ENCODE measurements at regions not wholly inside any gene's neighbourhood (a gene's known extent, or its start where the extent isn't known, plus 50 kb on each side); places are given as distances from the start of the nearest gene placed in this dataset.
"Not testable (repeated sequence)": the region's sequence is repeated elsewhere in the genome, so short reads cannot be mapped to it uniquely, and the experiment has no call there.

- no peak for TF ChIP-seq CTCF (conservative IDR thresholded peaks at IDR 0.05; ENCODE audit: low read depth, low read length)
- no peak overlapping the region for H3K4me3 ChIP-seq (ENCODE audit: low read depth, low read length)
- DNase-seq (ENCODE audit: low read depth) = no peak
Measured at GRCh38 chr11:42890773-42891172, 421.0 kb upstream of the API5 start.

- TF ChIP-seq CTCF (conservative IDR thresholded peaks at IDR 0.05; ENCODE audit: low read depth, low read length) = no peak
- DNase-seq (ENCODE audit: low read depth) = no peak
- no peak overlapping the region for H3K4me3 ChIP-seq (ENCODE audit: low read depth, low read length)
Measured at GRCh38 chr11:42901084-42901483, 410.7 kb upstream of the API5 start.

GRCh38 chr11:42906226-42906625 lies 405.6 kb upstream of the API5 start:
- no peak for DNase-seq (ENCODE audit: low read depth)

GRCh38 chr11:42913731-42914130 lies 398.1 kb upstream of the API5 start:
- TF ChIP-seq CTCF (conservative IDR thresholded peaks at IDR 0.05; ENCODE audit: low read depth, low read length) = no peak
- no peak overlapping the region for H3K4me3 ChIP-seq (ENCODE audit: low read depth, low read length)
- no peak for DNase-seq (ENCODE audit: low read depth)

More at GRCh38 chr11:42906226-42906625, 405.6 kb upstream of the API5 start:
- H3K4me3 ChIP-seq (ENCODE audit: low read depth, low read length) = no peak overlapping the region
- TF ChIP-seq CTCF (conservative IDR thresholded peaks at IDR 0.05; ENCODE audit: low read depth, low read length) = no peak

GRCh38 chr11:42923651-42924050 lies 388.1 kb upstream of the API5 start:
- no peak overlapping the region for H3K4me3 ChIP-seq (ENCODE audit: low read depth, low read length)
- no peak for TF ChIP-seq CTCF (conservative IDR thresholded peaks at IDR 0.05; ENCODE audit: low read depth, low read length)
- DNase-seq (ENCODE audit: low read depth) = no peak

- TF ChIP-seq CTCF (conservative IDR thresholded peaks at IDR 0.05; ENCODE audit: low read depth, low read length) = no peak
- H3K4me3 ChIP-seq (ENCODE audit: low read depth, low read length) = no peak overlapping the region
- no peak for DNase-seq (ENCODE audit: low read depth)
Measured at GRCh38 chr11:42925916-42926315, 385.9 kb upstream of the API5 start.

GRCh38 chr11:42947405-42947804 lies 364.4 kb upstream of the API5 start:
- no peak for TF ChIP-seq CTCF (conservative IDR thresholded peaks at IDR 0.05; ENCODE audit: low read depth, low read length)
- DNase-seq (ENCODE audit: low read depth) = no peak
- no peak overlapping the region for H3K4me3 ChIP-seq (ENCODE audit: low read depth, low read length)

- not testable (repeated sequence) for H3K4me3 ChIP-seq (ENCODE audit: low read depth, low read length); DNase-seq (ENCODE audit: low read depth)
Measured at GRCh38 chr11:42949738-42950376, 361.9 kb upstream of the API5 start.
